Head of caudate nucleus (tissue), 42 donors: ENCODE measurements at regions not wholly inside any gene's neighbourhood (a gene's known extent, or its start where the extent isn't known, plus 50 kb on each side); places are given as distances from the start of the nearest gene placed in this dataset.

ENCODE experiments used
- DNase-seq, 42 donors: peaks; one replicate each; pipeline versions ENCODE4 v3.0.0 to v3.0.0-alpha.2; 2020 to 2021; ENCODE audit warnings: mixed read lengths in 7 of 42
- intact Hi-C: fragments of 100-400 bp; cut with DNase I; formaldehyde crosslinking; loops from one replicate; pipeline ENCODE4 v1.15.0; 2022

GRCh38 chr5:82679660-82680059 lies 397.5 kb downstream of the TMEM167A start:
- no peak for DNase-seq
- intact Hi-C loops: no loop called here

GRCh38 chr5:82676661-82677060 lies 398.5 kb upstream of the RPS23 start:
- intact Hi-C loops: no loop called here
- DNase-seq: no peak

- DNase-seq: no peak
- intact Hi-C loops: no loop called here
Measured at GRCh38 chr5:82674671-82675070, 396.5 kb upstream of the RPS23 start.

DNA sequence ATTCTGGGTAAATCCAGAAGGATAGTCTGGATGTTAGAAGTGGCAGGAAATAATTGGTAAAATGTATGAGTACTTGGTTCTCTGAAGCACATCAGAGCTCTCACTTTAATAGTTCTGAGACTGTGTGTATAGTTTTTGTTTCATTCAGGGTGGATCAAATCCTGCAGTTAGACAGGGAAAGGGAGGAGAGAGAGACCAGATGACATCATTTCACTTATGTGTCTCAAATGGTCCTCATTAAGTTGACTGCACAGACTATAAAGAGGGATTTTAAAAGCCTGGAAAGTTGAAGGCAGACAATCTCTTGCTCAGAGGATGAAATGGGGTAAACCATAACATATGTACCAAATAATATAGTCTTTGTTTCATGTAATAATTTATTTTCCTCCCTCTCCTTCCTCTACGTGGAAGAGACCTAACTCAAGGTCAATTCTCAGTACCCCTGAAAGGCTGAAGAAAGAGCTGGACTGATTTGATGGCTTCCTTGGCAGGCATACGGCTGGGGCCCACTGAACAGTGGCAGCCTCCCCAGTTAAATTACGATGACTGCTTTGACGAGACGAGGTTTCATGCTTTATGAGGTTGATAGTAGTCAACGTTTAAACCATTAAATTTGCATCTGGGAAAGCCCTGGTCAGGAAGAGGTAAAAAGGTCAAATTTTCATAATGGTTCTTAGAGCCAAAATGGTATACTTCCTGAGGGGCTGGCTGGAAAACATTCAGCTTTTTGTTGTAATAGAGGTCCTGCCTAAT lies 395.1 kb upstream of the RPS23 start:
- DNase-seq: no peak
- intact Hi-C loops: no loop called here

DNA sequence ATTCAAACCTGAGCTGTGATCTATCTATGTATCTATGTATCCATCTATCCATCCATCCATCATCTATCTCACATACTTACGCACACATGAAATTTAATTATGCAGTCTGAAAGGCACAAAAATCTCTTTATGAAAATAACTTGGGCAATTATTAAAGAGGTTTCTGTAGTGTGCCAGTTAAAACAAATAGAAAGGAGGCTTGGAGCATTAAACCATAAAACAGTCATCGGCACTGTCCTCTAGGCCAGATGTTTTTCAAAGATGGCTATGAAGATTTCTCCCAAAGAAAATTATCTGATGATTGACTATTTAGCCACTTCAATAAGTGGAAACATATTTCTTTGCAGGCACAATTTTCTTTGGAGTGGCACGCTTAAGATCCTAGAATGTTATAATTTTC lies 392.5 kb upstream of the RPS23 start:
- intact Hi-C loops: no loop called here
- DNase-seq: no peak

- intact Hi-C loops: no loop called here
- DNase-seq: no peak
Measured at GRCh38 chr5:82669720-82670119, 391.6 kb upstream of the RPS23 start.

DNA sequence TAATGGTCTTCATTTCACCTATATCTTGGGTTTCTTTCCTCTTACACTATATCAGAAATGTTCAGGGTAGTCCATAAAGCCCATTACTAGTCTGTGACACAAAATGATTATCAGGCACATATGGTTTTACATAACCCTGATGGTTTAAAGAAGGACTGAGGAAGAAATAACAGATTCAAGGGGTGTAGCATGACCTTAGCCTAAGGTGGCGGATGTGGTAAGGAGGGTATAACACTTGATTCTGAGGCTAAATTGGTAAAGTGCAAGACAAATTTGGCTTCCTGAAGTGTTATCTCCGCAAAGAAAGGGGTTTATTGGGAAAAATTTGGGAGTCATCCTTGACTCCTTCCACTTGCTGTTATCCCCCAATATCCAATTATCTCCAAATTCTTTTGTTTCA lies 388.2 kb upstream of the RPS23 start:
- intact Hi-C loops: no loop called here
- DNase-seq: no peak

- DNase-seq: no peak
- intact Hi-C loops: no loop called here
Measured at GRCh38 chr5:82664732-82665131, 386.6 kb upstream of the RPS23 start.

- DNase-seq: no peak
- intact Hi-C loops: no loop called here
Measured at GRCh38 chr5:82663225-82663624, 385.1 kb upstream of the RPS23 start.

- intact Hi-C loops: no loop called here
- no peak for DNase-seq
Measured at GRCh38 chr5:82662340-82662739, 384.2 kb upstream of the RPS23 start.

- DNase-seq: no peak
- intact Hi-C loops: no loop called here
Measured at GRCh38 chr5:82661933-82662332, 383.8 kb upstream of the RPS23 start.

- intact Hi-C loops: no loop called here
Measured at GRCh38 chr5:82661462-82661861, 383.3 kb upstream of the RPS23 start.

GRCh38 chr5:82659115-82659514 lies 381.0 kb upstream of the RPS23 start:
- intact Hi-C loops: no loop called here
- no peak for DNase-seq

More at GRCh38 chr5:82661462-82661861, 383.3 kb upstream of the RPS23 start:
- DNase-seq: no peak

DNA sequence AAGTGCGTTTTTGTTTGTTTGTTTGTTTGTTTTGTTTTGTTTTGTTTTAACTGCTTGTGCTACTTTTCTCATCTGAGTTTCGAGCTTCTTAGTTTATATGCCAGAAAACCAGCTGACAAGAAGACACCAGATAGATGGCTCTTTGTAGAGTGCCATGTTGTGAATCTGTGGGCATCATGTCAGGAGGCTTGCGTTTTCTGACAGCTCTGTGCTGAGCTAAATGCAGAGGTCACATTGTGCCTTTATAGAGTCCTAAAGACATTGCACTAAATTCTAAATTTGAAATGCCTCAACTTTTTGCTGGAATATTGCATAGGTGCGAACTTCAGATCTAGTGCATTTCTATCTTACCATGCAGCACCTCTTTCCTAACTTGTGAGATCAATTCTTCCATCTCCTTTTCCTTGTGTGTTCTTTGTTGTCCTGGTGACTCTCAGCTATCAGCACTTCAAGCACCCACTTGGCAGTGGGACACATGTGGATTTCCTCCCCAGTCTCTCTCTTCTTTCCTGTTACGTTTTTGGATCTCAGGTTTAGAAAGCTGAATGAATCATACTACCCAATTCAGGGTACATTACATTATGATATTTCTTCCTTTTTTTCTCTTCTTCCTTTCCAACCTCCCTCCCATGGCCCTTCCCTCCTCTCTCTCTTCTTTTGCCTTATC lies 379.0 kb upstream of the RPS23 start:
- intact Hi-C loops: no loop called here
- DNase-seq: no peak

- intact Hi-C loops: no loop called here
- DNase-seq: no peak
Measured at GRCh38 chr5:82656341-82656761, 378.2 kb upstream of the RPS23 start.

DNA sequence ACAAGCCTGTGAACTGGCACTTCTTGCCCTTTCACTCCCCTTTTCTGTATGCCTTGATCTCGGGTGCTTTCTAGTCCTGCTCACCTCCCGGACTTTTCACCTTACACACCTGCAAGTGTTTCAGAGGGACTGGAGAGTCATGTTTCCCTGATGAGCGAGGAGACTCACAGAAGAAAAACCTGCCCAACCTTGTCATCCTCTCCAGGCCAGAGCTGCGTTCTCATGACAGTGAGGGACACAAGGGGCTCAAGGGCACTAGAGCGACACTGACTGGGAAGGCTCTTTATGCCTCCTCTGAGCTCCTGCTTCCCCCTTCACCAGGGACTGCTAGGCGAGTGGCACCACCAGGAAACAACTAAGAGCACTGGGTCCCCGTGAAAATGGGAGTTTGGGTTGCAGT lies 376.9 kb upstream of the RPS23 start:
- intact Hi-C loops: no loop called here

GRCh38 chr5:82649943-82650342 lies 371.8 kb upstream of the RPS23 start:
- intact Hi-C loops: loop anchor here (10.0 kb wide), 1 partner anchor 145 kb away; no protein-coding TSS in a partner anchor
- DNase-seq: no peak

More for the DNA sequence above, 376.9 kb upstream of the RPS23 start:
- no peak for DNase-seq

DNA sequence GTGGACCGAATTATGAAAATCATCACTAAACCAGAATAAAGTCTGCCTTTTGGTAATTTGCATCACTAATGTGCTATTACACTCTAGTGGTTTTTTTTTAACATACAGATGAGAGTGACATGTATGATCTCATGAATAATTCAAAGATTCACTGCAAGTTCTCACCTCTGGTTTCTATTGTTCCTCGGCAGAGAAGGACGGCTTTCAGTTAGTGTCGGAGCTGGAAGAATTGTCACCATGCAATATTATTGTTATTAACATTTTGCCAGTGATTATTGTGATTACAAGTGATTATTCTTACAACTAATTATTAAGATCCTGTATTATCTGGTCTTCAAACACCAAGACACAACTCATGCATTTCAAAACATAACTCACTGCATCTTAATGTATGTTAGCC lies 366.6 kb upstream of the RPS23 start:
- intact Hi-C loops: loop anchor here (5.0 to 10.0 kb wide), 2 partner anchors 150 to 918 kb away; no protein-coding TSS in a partner anchor
- no peak for DNase-seq

DNA sequence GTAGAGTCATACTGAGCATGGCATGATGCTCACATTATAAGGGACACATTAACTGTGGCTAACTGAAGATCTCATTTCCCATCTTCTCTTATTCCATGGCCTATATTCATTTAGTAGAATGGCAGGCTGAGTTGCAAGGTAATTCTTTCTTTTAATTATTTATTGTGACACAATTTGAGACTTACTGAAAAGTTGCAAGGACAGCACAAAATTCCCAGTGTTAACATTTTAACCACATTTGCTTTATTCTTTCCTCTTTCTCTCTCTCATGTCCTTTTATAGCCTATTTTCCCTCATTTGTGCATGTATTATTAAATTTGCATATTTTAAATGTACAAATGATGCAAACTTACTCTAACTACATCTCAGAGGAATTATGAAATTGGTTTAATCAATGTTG lies 366.1 kb upstream of the RPS23 start:
- intact Hi-C loops: loop anchor here (5.0 to 10.0 kb wide), 2 partner anchors 151 to 918 kb away; no protein-coding TSS in a partner anchor
- no peak for DNase-seq

- intact Hi-C loops: loop anchor here (5.0 to 10.0 kb wide), 2 partner anchors 152 to 920 kb away; no protein-coding TSS in a partner anchor
- DNase-seq: no peak
Measured at GRCh38 chr5:82642313-82642712, 364.2 kb upstream of the RPS23 start.
